LNCaP clone FGC (cell line): ENCODE measurements at regions not wholly inside any gene's neighbourhood (a gene's known extent, or its start where the extent isn't known, plus 50 kb on each side); places are given as distances from the start of the nearest gene placed in this dataset.

Experiments
- DNase-seq: peaks from one replicate; pipeline ENCODE4 v3.0.0-alpha.2; 2011; ENCODE audit warnings: low read depth
- H3K4me3 ChIP-seq: 2 replicates; pipeline ENCODE4 v1.5.1; 2011; ENCODE audit warnings: mild to moderate bottlenecking, low read depth, low read length, control low read depth
- TF ChIP-seq, protein P1 (sequence below): IDR thresholded peaks from 2 replicates; pipeline ENCODE4 v1.5.1; 2012; ENCODE audit warnings: mild to moderate bottlenecking; ENCODE audit not compliant: control insufficient read depth, insufficient read depth; ENCODE audit errors: extremely low read depth

DNA sequence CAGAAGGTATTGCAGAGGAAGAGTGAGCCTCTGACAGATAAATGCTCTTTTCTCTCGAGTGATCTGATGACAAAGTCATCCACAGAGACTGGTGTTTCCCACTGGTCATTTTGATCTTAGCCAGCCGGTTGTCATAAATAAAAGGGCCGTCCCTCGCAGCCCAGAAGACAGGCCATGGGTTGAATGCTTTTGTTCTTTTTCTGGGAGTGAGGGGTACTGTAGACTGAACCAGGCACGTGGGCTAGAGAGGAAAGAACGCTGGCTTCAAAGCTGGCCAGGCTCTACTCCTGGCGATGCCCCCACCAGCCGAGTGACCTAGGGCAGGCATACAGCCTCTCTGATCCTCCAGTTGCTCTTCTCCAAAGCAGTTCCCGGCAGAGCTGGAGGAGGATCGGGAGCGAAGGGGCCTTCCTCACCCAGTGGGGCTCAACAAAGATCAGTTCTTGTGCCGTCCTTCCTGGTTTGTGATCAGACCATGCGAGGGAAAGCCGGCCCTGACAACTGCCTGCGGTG lies 193.5 kb downstream of the INHBB start:
- no peak for DNase-seq
- no peak overlapping the region for H3K4me3 ChIP-seq
- TF ChIP-seq, protein P1, sequence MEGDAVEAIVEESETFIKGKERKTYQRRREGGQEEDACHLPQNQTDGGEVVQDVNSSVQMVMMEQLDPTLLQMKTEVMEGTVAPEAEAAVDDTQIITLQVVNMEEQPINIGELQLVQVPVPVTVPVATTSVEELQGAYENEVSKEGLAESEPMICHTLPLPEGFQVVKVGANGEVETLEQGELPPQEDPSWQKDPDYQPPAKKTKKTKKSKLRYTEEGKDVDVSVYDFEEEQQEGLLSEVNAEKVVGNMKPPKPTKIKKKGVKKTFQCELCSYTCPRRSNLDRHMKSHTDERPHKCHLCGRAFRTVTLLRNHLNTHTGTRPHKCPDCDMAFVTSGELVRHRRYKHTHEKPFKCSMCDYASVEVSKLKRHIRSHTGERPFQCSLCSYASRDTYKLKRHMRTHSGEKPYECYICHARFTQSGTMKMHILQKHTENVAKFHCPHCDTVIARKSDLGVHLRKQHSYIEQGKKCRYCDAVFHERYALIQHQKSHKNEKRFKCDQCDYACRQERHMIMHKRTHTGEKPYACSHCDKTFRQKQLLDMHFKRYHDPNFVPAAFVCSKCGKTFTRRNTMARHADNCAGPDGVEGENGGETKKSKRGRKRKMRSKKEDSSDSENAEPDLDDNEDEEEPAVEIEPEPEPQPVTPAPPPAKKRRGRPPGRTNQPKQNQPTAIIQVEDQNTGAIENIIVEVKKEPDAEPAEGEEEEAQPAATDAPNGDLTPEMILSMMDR = no peak

DNA sequence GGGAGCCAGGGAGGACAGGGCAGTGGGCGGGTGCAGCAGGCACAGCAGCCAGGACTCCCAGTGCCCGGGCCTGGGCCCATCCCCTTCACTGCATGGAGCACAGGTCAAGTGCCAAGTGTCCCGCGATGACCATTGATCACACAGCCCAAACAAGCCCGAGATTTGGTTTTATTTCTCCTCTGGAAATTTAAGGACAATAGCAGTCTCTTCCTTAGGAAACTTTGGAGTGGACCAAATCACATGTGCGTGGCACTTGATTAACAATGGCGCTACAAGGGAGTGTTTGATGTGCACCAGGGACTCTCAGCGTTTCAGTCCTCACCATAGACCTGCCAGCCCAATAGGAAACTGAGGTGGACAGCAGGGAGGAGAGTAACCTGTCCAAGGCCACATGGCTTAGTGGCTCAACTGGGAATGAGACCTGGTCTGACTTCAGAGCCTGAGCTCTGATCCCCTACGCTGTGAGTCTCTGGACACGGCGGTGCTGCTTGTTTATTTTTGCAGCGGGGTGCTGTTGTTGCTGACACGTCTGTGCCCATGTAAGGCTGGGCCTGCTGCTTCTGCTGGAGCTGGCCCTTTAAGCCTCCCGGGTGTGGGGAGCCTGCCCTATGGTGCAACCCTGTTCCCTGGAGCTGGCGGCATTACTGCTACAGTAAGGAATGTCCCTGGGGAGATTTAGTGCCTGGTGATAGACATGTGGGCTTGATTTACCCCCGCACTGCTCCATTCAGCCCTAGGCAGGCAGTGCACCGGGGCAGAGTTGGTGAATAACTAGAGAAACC lies 194.2 kb downstream of the INHBB start:
- H3K4me3 ChIP-seq = no peak overlapping the region
- no peak for DNase-seq
- TF ChIP-seq, protein P1 = no peak

DNA sequence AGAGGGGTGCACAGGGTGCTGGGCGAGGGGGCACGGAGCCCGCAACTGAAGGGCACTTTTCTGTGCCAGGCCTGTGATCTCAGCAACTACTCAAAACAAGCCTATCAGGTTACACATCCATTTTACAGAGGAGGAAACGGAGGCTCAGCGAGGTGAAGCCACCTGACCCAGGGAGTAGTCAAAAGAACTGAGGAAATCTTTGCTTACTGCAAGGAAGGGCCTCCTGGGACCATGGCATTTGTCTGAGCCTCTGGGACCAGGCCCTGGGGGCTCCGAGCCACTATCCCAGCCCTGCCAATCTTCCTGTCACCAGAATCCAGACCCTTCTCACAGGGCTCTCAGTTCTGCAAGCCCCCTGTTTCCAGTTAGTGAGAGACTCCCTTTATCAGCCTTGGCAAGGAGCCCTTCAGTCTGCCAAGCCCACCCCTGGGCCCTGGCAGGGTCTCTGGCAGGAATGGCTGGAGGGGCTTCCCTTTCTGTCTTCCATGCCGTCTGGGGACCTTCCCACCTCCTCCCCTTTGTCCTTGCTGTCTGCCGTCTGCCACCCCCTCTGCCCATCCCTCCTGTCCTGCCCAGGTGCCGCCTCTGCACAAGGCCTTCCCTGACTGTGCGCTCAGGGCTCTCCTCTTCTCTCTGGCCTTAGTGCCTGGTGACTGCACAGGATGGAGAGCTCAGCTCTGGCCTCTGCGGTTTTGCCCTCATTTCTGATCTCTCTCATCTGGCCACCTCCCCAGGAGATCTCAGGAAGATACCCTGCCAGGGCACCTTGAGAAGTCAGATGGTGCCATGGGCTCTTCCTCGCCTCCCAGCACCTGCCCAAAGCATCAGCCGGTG lies 194.7 kb upstream of the GLI2 start:
- H3K4me3 ChIP-seq = no peak overlapping the region
- DNase-seq = no peak
- TF ChIP-seq, protein P1 = no peak

DNA sequence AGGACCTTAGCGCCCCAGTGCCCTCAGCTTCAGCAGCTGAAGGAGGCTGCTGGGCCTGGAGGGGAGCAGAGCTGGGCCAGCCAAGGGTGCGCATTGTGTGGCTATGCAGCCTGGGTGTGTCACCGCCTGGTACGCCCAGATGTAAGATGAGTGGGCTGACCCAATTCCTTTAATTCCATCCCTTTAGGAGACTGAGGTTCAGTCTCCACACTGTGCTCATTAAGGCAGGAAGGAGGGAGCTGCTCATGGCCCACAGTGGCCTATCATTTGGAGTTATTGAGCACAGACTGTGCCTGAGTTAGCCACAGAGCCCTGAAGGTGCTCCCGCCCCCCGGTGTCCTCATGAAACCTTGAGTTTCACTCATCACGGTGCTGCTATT lies 194.1 kb upstream of the GLI2 start:
- TF ChIP-seq, protein P1 = no peak
- no peak for DNase-seq
- no peak overlapping the region for H3K4me3 ChIP-seq

DNA sequence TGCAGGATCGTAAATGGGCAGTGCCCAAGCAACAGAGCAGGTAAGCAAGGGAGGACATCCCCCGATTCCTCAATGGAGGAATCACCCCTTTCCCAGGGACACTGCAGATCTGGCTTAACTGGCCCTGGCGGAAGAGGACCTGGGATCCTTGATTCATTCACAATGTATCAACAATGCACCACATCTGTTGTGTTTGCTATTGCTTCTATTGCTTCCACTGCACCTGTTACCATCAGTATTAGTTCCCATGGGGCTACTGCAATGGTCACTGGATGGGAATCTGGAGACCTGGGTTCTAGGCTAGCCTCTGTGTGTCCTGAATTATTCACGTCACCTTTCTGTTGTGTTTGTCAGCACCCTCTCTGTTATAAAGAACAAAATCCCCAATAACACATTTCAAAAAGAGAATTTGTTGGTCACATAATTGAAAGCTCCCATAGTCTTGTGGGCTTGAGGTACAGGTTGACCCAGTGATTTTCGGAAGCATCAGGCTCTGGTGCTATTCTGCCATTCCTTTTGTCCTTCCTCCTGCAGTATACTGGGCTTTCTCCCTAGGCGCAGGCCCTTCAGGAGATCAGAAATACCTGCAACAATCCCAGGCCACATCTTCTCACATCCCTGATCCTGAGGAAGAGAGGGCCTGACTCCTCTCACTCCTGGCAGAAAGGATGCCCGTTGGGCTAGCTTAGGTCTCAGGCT lies 193.5 kb upstream of the GLI2 start:
- TF ChIP-seq, protein P1 = no peak
- DNase-seq = no peak
- no peak overlapping the region for H3K4me3 ChIP-seq

DNA sequence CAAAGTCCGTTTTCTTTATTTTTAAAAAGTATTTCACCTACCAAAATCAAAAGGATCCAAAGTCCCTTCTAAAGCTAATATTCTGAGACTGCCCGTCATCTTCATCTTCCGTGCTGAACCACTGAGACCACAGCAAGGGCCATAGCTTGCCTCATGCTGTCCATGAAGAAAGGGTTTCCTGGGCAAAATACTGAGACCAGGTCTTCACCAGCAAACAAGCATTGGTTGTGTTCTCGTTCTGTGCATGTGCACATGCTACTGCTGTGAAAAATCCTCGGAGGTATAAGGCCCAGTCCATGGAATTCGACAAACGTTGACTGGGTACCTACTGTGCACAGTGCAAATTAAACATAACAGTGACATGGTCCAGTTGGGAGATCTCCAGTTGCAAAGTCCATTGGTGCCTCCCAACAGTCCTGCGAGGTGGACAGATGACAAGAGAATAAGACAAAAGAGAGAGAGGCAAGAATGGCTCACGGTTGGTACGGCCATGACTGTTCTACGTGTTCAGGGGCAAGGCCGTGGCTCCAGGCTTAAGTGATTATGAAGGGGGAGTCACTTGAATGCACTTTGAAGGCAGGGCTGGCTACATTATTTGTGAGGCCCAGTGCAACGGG lies 192.6 kb upstream of the GLI2 start:
- DNase-seq = no peak
- TF ChIP-seq, protein P1 = no peak
- no peak overlapping the region for H3K4me3 ChIP-seq
